SH-SY5Y (cell line): ENCODE measurements at regions not wholly inside any gene's neighbourhood (a gene's known extent, or its start where the extent isn't known, plus 50 kb on each side); places are given as distances from the start of the nearest gene placed in this dataset.

Experiments used
- GATA2 ChIP-seq: IDR thresholded peaks from 2 replicates; pipeline ENCODE4 v1.6.1; 2011; ENCODE audit warnings: mild to moderate bottlenecking, low read depth, low read length
- GATA3 ChIP-seq: IDR thresholded peaks from 2 replicates; pipeline ENCODE4 v1.6.1; 2011; ENCODE audit warnings: low read depth, mild to moderate bottlenecking, low read length, moderate library complexity

DNA sequence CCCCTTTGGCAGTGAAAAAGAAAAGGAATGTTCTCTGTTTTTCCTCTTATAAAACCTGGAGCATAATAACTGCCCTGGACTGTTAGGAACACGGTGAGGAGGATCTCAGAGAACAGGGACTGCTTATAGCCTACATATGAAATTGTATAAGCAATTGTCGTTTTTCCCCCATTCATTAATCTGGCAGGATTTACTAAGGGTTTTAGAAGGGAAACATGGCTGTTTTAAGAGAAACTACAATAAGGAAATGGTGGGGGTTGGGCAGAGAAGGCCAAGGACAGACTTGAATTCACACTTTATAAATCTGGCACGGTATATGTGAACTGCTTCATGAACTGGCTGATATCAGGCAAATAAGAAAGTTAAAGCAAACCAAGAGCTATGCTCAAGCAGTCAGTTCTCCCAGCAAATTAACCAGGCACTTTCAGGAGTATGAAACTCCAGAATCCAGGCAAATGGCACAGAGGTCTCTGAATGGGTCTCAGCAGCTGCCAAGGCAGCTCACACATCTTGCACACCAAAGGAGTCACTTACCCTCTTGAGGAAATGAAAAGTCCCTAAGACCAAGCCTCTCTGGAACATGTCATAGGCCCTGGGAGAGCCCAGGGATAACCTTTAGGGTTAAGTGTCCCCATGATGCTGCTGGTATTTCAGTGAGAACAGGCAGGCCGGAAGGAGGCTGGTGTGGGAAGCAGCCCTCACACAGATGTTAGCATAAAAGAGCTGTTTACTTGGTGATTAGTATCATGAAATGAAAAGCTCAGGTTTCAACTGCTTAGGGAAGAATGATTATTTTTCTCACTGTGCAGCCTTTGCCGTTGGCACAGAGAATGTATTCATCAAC is 260.5 kb upstream of the MARCKS start:
- no peak for TF ChIP-seq GATA2
- TF ChIP-seq GATA3, result no peak

- TF ChIP-seq GATA3, result no peak
- TF ChIP-seq GATA2, result no peak
These were observed 259.9 kb upstream of the MARCKS start for GRCh38 chr6:113597231-113597583.

DNA sequence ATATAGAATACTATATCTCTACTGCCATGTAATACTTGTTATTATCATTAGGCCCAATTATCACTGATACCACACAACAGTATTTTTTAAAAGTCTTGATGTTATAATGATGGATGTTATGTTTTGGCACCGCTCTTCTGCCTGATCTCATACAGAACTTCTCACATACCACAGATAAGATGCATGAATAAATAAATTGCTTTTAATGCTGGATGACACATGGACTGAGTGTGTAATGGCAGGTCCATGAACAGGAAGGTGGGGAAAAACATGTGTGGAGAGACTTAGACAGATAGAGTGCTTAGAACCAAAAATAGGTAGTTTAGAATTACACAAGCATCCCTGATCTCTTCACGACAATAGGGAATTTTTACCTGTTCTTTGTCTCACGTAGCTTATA is 258.4 kb upstream of the MARCKS start:
- TF ChIP-seq GATA3 (no peak), GATA2 (no peak)

DNA sequence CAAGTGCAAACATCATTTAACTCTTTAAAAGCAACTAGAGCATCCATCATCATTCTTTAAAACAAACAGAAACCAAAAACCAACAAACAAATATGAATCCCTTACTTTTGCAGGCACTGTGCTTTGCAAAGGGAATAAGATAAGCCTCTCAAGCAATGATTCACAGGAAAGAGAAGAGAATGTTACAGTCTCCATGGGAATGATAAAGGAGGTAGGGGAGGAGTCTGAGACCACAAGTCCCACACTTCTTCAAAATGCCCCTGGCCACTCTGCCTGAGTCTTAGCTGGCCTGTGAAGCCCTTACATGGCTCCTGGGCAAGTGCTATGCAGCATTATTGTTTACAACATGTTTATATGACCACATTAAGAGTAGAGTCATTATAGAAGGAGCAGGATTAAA is 257.7 kb upstream of the MARCKS start:
- TF ChIP-seq GATA2 (no peak), GATA3 (no peak)

DNA sequence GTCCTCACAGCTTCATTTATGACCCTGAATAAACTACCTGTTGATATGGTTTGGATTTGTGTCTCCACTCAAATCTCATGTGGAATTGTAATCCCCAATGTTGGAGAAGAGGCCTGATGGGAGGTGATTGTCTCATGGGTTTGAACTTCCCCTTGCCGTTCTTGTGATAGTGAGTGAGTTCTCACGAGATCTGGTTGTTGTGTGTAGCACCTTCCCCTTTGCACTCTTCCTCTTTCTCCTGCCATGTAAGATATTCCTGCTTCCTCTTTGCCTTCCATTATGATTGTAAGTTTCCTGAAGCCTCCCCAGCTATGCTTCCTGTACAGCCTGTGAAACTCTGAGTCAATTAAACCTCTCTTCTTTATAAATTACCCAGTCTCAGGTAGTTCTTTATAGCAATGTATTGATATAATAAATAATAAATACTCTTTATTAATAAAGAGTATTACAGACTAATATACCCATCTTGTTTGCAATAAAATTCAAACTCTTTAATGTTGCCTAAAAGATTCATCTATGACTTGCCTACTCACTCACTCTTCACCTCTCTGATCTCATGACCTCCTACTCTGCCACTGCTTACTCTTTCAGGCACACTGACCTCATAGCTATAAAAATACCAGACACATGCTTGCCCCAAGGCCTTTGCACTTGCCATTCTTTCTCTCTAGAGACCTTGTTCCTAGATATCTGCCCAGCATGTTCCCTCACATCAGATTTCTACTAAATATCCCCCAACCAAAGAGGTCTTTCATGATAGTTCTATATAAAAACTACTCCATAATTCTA is 256.4 kb upstream of the MARCKS start:
- TF ChIP-seq GATA2 (no peak), GATA3 (no peak)

DNA sequence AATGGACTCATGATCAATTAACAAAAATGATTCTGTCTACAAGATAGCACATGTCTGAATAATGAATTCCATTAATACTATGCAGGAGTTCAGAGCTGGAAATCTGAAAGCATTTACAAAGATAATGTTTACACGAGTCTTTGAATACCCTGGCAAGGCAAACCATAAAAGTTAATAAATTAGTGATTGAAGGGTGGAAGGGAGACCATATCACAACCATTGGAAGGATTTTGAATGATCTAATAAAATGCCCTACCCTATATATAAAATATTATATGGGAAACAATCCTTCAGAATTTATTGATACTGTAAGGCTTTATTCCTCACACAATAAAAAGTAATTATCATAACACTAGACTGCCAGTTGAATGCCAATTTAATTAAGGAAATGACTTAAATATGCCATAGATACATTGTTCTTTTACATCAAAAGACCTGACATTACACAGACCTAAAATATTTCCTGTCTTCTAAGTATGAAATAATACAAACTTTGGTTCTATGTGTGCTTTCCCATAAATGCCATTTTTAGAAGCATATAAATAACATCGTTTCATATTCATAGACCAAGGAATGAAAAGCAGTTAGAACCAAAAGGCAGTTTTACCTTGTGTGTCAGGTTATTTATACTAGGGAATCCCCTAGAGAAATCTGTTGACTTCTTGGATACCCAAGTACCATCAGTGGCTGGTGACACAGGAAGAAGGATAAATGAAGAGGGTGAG is 249.2 kb upstream of the MARCKS start:
- no peak for TF ChIP-seq GATA3
- no peak for TF ChIP-seq GATA2

DNA sequence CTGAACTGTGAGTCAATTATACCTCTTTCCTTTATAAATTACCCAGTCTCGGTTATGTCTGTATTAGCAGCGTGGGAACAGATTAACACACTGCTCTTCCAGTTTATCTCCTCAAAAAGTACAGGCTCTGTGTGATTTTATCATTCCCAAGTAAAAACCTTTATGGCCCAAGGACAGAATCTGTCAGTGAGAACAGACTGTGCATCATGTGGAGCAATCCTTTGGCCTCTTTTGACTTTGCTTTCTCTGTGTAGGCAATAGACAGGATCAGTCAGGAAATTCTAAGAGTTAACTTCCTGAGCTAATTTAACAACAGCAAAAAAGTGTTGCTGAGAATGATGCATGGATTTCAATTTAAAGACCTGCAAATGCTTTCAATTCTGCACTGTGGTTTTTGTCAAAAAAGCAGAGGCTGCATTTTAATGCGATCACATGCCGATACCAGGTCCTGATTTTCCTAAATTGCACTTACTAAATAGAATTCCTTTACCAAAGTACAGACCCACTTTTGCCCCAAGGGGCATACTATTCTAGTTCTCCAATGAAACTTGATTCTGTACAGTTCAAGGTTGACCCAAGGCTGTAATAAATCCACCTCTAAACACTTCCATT is 246.7 kb upstream of the MARCKS start:
- TF ChIP-seq GATA3, result peak; percentile 80
- peak; percentile 81 for TF ChIP-seq GATA2

DNA sequence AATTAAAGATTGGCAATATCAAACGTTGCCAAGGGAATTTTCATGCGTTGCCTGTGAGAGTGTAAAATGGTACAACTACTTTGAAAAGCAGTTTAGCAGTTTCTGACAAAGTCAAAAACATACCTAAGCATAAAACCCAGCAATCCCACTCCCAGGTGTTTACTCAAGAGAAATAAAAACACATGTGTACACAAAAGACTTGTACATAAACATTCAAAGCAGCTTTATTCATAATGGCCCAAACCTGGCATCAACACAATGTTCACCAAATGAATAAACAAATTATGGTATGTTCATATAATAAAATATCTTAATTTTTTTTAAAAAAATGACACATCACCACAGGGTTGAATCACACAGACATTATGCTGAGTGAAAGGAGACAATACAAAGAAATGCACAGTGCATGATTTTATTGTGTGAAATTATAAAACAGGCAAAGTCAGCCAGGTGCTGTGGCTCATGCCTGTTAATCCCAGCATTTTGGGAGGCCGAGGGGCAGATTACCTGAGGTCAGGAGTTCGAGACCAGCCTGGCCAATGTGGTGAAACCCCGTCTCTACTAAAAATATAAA is 240.4 kb upstream of the MARCKS start:
- TF ChIP-seq GATA3 (no peak), GATA2 (no peak)

DNA sequence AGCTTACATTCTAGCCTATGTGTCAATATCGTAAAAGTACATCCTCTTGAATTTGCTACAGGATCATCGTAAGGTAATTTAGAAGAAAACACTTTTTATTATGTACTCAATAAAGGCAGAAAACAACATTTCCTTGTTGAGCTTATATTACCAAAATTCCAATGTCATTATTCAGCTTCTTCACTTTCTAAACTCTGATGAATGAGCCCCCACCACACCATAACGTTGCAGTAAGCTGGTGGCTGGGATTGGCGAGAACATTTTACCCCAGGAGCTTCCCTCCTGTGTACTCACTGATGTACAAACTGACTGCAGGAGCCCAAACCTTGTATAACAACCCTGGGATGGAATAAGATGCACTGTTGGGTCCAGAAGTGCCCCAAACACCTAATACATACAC is 238.1 kb upstream of the MARCKS start:
- TF ChIP-seq GATA3 (no peak), GATA2 (no peak)

- TF ChIP-seq GATA2 (no peak), GATA3 (no peak)
These were observed 236.8 kb upstream of the MARCKS start for GRCh38 chr6:113620386-113620785.

DNA sequence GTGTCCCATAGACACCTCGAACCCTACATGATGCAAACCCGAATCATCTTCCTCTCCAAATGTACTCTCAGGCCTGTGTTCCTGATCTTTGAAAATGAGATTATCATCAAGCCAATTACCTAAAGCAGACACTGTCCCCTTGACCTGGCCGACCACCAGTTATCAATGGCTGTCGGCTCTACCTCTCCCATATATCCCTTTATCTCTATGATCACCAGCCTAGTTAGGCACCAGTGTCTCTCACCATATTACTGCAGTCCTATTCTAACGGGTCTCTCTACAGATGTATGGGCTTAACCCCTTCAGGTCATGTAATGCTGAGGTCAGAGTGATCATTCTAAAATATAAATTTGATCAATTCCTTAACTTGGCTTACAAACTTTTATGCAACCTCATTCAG is 234.9 kb upstream of the MARCKS start:
- TF ChIP-seq GATA3 (peak; percentile 54; the same call in 1 of the 2 replicates), GATA2 (0 out of 2 replicates have a peak, but pooled peaks have one; percentile 39)

DNA sequence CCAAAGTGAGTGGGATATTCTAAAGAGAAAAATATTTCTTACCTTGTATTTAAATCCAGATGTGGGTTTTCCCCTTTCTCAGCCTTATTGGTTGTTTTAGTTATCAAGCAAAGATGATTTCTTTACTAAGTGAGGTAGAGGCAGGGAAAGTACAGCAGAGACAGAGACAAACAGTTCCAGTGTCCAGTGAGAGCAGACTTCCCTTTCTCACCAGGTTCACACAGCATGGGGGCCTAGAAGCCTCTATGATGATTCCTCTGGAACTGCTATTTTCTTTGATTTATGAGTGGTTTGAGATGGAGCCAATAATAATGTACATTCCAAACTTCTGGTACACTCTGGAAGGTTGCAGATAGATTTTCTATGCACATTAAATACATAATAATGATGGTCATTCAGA is 234.0 kb upstream of the MARCKS start:
- TF ChIP-seq GATA3 (no peak), GATA2 (no peak)

- TF ChIP-seq GATA3 (no peak), GATA2 (no peak)
These were observed 231.3 kb upstream of the MARCKS start for GRCh38 chr6:113625850-113626249.
